Fibroblast of lung (primary cell): ENCODE measurements at regions not wholly inside any gene's neighbourhood (a gene's known extent, or its start where the extent isn't known, plus 50 kb on each side); places are given as distances from the start of the nearest gene placed in this dataset.

Experiments
- CTCF ChIP-seq, 2 donors: IDR thresholded peaks in 1 of 2; conservative IDR thresholded peaks in 1 of 2; 1 replicate in 1 of 2; 2 replicates in 1 of 2; pipeline ENCODE4 v1.5.1; 2011 to 2012; ENCODE audit warnings: low read length in 2 of 2, control low read depth in 1 of 2, inconsistent platforms in 1 of 2, low read depth in 1 of 2, mild to moderate bottlenecking in 1 of 2
- EZH2 ChIP-seq: IDR thresholded peaks from 2 replicates; pipeline ENCODE4 v1.5.1; 2012; ENCODE audit warnings: low read length, control low read depth, mild to moderate bottlenecking; ENCODE audit errors: missing control alignments

GRCh38 chr5:7066471-7067235 lies 329.3 kb upstream of the ADCY2 start:
- no peak for TF ChIP-seq CTCF (conservative IDR thresholded peaks at IDR 0.05 in 1 of 2, IDR thresholded peaks at IDR 0.05 in 1 of 2; ENCODE audit: low read depth in 1 of 2, low read length in 2 of 2)
- no peak for TF ChIP-seq EZH2
